SK-N-SH treated with all-trans-retinoic acid at 6 μM for 48 hours (cell line): ENCODE measurements at regions not wholly inside any gene's neighbourhood (a gene's known extent, or its start where the extent isn't known, plus 50 kb on each side); places are given as distances from the start of the nearest gene placed in this dataset.

ENCODE experiments used
- ATAC-seq: fragments of 200-7000 bp; cut with Tn5 transposase; 3 replicates; pipeline ENCODE4 v1.9.1; 2020; ENCODE audit warnings: mild to moderate bottlenecking, moderate library complexity
- ARNTL ChIP-seq: fragments of 450-650 bp; formaldehyde crosslinking; IDR thresholded peaks from 2 replicates; pipeline ENCODE4 v1.5.0; 2020; ENCODE audit warnings: low read depth, mild to moderate bottlenecking, moderate library complexity, borderline replicate concordance
- BACH2 ChIP-seq: fragments of 250-450 bp; sonication (Bioruptor Pico); IDR thresholded peaks from 2 replicates; pipeline ENCODE4 v1.9.0; 2021; ENCODE audit warnings: mild to moderate bottlenecking, borderline replicate concordance
- CREB5 ChIP-seq: fragments of 250-450 bp; sonication (Bioruptor Pico); IDR thresholded peaks from 2 replicates; pipeline ENCODE4 v1.5.1; 2020; ENCODE audit warnings: low read depth, mild to moderate bottlenecking, moderate library complexity
- CSDC2 ChIP-seq: fragments of 250-450 bp; sonication (Bioruptor Pico); IDR thresholded peaks from 2 replicates; pipeline ENCODE4 v1.5.0; 2020; ENCODE audit warnings: mild to moderate bottlenecking, moderate library complexity
- ESRRG ChIP-seq: fragments of 250-450 bp; sonication (Bioruptor Pico); IDR thresholded peaks from 2 replicates; pipeline ENCODE4 v1.6.1; 2021; ENCODE audit warnings: mild to moderate bottlenecking
- ISL1 ChIP-seq: fragments of 250-450 bp; sonication (Bioruptor Pico); IDR thresholded peaks from 2 replicates; pipeline ENCODE4 v2.1.2; 2022; ENCODE audit warnings: mild to moderate bottlenecking, moderate library complexity
- OSR1 ChIP-seq: fragments of 250-450 bp; sonication (Bioruptor Pico); IDR thresholded peaks from 2 replicates; pipeline ENCODE4 v1.8.0; 2022; ENCODE audit warnings: moderate library complexity, mild to moderate bottlenecking, inconsistent platforms
- PPARA ChIP-seq: fragments of 250-450 bp; sonication (Bioruptor Pico); IDR thresholded peaks from 2 replicates; pipeline ENCODE4 v1.5.0; 2020; ENCODE audit warnings: mild to moderate bottlenecking, borderline replicate concordance
- TCF4 ChIP-seq: fragments of 250-450 bp; sonication (Bioruptor Pico); IDR thresholded peaks from 2 replicates; pipeline ENCODE4 v1.8.0; 2021; ENCODE audit warnings: mild to moderate bottlenecking, moderate library complexity, borderline replicate concordance
- TOX ChIP-seq: fragments of 250-450 bp; sonication (Bioruptor Pico); IDR thresholded peaks from 2 replicates; pipeline ENCODE4 v1.8.0; 2021; ENCODE audit warnings: mild to moderate bottlenecking, moderate library complexity, borderline replicate concordance
- TSHZ2 ChIP-seq: fragments of 250-450 bp; sonication (Bioruptor Pico); IDR thresholded peaks from 2 replicates; pipeline ENCODE4 v1.5.0; 2020; ENCODE audit warnings: mild to moderate bottlenecking, moderate library complexity
- ZC3H10 ChIP-seq: fragments of 250-450 bp; sonication (Bioruptor Pico); IDR thresholded peaks from 2 replicates; pipeline ENCODE4 v1.5.1; 2021; ENCODE audit warnings: mild to moderate bottlenecking, moderate library complexity
- ZFP3 ChIP-seq: fragments of 250-450 bp; sonication (Bioruptor Pico); IDR thresholded peaks from 2 replicates; pipeline ENCODE4 v1.5.0; 2020; ENCODE audit warnings: mild to moderate bottlenecking, moderate library complexity
- ZFP30 ChIP-seq: fragments of 450-650 bp; formaldehyde crosslinking; IDR thresholded peaks from 2 replicates; pipeline ENCODE4 v1.5.0; 2022; ENCODE audit warnings: mild to moderate bottlenecking, moderate library complexity
- ZNF565 ChIP-seq: fragments of 450-650 bp; formaldehyde crosslinking; conservative IDR thresholded peaks from 2 replicates; pipeline ENCODE4 v1.5.0; 2020; ENCODE audit warnings: low read depth, mild to moderate bottlenecking, moderate library complexity
- ZNF70 ChIP-seq: fragments of 450-650 bp; formaldehyde crosslinking; IDR thresholded peaks from 2 replicates; pipeline ENCODE4 v1.5.0; 2020; ENCODE audit warnings: mild to moderate bottlenecking, moderate library complexity
- ZNF8 ChIP-seq: fragments of 450-650 bp; formaldehyde crosslinking; IDR thresholded peaks from 2 replicates; pipeline ENCODE4 v1.5.0; 2020; ENCODE audit warnings: mild to moderate bottlenecking, moderate library complexity
- TF ChIP-seq, protein P1 (sequence below): fragments of 250-450 bp; sonication (Bioruptor Pico); IDR thresholded peaks from 2 replicates; pipeline ENCODE4 v1.8.0; 2020; ENCODE audit warnings: mild to moderate bottlenecking, moderate library complexity, borderline replicate concordance
- TF ChIP-seq, protein P2 (sequence below): fragments of 250-450 bp; sonication (Bioruptor Pico); IDR thresholded peaks from 2 replicates; pipeline ENCODE4 v1.5.1; 2021; ENCODE audit warnings: mild to moderate bottlenecking, moderate library complexity

DNA sequence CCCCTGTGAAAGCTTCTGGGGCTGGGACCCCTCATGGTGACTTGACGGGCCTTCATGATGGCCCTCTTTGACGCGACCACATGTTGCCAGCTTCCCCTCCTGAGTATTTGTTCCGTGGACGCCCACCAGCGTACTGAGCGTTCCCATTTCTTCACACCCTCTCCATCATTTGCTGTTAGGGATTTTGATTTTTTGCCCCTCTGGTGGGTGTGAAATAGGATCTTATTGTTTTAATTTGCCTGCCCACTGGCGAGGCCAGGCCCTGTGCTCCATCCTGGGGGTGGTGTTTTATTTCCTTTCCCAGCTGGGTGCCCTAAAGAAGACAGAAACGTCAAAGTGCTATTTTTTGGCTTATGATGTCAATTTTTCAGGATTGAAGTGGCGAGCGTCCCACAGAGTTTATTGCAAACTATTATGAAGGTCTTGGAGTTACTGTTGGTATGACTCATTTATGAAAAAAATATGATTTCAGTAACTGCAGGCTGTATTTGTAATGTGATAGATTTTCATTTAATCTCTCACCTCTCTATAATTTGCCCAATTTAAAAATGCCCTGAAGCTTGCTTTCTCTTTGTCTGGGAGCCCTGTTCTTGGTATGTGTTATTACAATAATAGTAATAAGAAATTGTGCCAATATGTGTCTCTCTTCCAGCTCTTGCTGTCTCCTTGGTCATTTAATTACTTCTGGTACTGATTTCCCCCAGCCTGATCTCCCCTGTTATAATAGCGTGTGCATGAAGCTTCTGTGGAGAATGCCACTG, 99.6 kb downstream of the SLC25A47 start:
- peak; percentile 66 for ATAC-seq

GRCh38 chr14:100423317-100424010, 100.3 kb downstream of the SLC25A47 start:
- TF ChIP-seq ZC3H10 (CRISPR knock-in tag) (no peak), ZFP3 (CRISPR knock-in tag) (no peak), CREB5 (no peak), ZNF565 (CRISPR knock-in tag) (no peak), ARNTL (CRISPR knock-in tag) (no peak), CSDC2 (no peak), ISL1 (CRISPR knock-in tag) (peak; percentile 9; the same call in 1 of the 2 replicates), BACH2 (CRISPR knock-in tag) (no peak), TCF4 (peak; percentile 89), ZNF70 (CRISPR knock-in tag) (no peak), OSR1 (CRISPR knock-in tag) (no peak), ESRRG (CRISPR knock-in tag) (no peak), ZNF8 (0 out of 2 replicates have a peak, but pooled peaks have one; percentile 12), TSHZ2 (0 out of 2 replicates have a peak, but pooled peaks have one; percentile 66), ZFP30 (no peak), PPARA (CRISPR knock-in tag) (0 out of 2 replicates have a peak, but pooled peaks have one; percentile 11), TOX (CRISPR knock-in tag) (no peak)
- TF ChIP-seq, protein P1, sequence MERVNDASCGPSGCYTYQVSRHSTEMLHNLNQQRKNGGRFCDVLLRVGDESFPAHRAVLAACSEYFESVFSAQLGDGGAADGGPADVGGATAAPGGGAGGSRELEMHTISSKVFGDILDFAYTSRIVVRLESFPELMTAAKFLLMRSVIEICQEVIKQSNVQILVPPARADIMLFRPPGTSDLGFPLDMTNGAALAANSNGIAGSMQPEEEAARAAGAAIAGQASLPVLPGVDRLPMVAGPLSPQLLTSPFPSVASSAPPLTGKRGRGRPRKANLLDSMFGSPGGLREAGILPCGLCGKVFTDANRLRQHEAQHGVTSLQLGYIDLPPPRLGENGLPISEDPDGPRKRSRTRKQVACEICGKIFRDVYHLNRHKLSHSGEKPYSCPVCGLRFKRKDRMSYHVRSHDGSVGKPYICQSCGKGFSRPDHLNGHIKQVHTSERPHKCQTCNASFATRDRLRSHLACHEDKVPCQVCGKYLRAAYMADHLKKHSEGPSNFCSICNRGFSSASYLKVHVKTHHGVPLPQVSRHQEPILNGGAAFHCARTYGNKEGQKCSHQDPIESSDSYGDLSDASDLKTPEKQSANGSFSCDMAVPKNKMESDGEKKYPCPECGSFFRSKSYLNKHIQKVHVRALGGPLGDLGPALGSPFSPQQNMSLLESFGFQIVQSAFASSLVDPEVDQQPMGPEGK (CRISPR knock-in tag), result no peak
- TF ChIP-seq, protein P2, sequence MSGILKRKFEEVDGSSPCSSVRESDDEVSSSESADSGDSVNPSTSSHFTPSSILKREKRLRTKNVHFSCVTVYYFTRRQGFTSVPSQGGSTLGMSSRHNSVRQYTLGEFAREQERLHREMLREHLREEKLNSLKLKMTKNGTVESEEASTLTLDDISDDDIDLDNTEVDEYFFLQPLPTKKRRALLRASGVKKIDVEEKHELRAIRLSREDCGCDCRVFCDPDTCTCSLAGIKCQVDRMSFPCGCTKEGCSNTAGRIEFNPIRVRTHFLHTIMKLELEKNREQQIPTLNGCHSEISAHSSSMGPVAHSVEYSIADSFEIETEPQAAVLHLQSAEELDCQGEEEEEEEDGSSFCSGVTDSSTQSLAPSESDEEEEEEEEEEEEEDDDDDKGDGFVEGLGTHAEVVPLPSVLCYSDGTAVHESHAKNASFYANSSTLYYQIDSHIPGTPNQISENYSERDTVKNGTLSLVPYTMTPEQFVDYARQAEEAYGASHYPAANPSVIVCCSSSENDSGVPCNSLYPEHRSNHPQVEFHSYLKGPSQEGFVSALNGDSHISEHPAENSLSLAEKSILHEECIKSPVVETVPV (CRISPR knock-in tag), result no peak
- TF ChIP-seq, all 23 proteins: peak for 5

More for the DNA sequence above, 99.6 kb downstream of the SLC25A47 start:
- TF ChIP-seq ZFP30 (peak; percentile 59; the same call in 1 of the 2 replicates), CREB5 (no peak)

More at GRCh38 chr14:100423317-100424010, 100.3 kb downstream of the SLC25A47 start:
- ATAC-seq, result peak; percentile 70
